Activated T-cell treated with anti-CD3 and anti-CD28 coated beads, Interleukin-2, amount 50 U/mL, for 48 hours (primary cell): ENCODE measurements at regions not wholly inside any gene's neighbourhood (a gene's known extent, or its start where the extent isn't known, plus 50 kb on each side); places are given as distances from the start of the nearest gene placed in this dataset.
"Not testable (repeated sequence)": the region's sequence is repeated elsewhere in the genome, so short reads cannot be mapped to it uniquely, and the experiment has no call there.

Experiments
- DNase-seq, 2 experiments: peaks; one replicate each; pipeline ENCODE4 v3.0.0-alpha.2; 2020

GRCh38 chr4:158958489-158959270, 144.2 kb upstream of the RAPGEF2 start:
- DNase-seq: no peak

- DNase-seq: no peak
Observed at GRCh38 chr4:158962393-158962792, 140.5 kb upstream of the RAPGEF2 start.

GRCh38 chr4:158963282-158963681, 139.6 kb upstream of the RAPGEF2 start:
- not testable (repeated sequence) for DNase-seq

- DNase-seq: no peak
Observed at GRCh38 chr4:158964114-158964727, 138.7 kb upstream of the RAPGEF2 start.

- no peak for DNase-seq
Observed at GRCh38 chr4:158964728-158965124, 138.2 kb upstream of the RAPGEF2 start.

- no peak for DNase-seq
Observed at GRCh38 chr4:158965226-158965625, 137.7 kb upstream of the RAPGEF2 start.

GRCh38 chr4:158966091-158966490, 136.8 kb upstream of the RAPGEF2 start:
- no peak for DNase-seq

- DNase-seq: no peak
Observed at GRCh38 chr4:158968961-158969360, 133.9 kb upstream of the RAPGEF2 start.

- no peak for DNase-seq
Observed at GRCh38 chr4:158970812-158971211, 132.1 kb upstream of the RAPGEF2 start.

- DNase-seq: not testable (repeated sequence)
Observed at GRCh38 chr4:158974438-158974837, 128.4 kb upstream of the RAPGEF2 start.

- DNase-seq: not testable (repeated sequence)
Observed at GRCh38 chr4:158980711-158981110, 122.2 kb upstream of the RAPGEF2 start.

- DNase-seq: no peak
Observed at GRCh38 chr4:158991534-158992155, 111.2 kb upstream of the RAPGEF2 start.

GRCh38 chr4:158993891-158994290, 109.0 kb upstream of the RAPGEF2 start:
- DNase-seq: no peak

GRCh38 chr4:158995040-158995439, 107.8 kb upstream of the RAPGEF2 start:
- DNase-seq: no peak

- DNase-seq: no peak
Observed at GRCh38 chr4:158995965-158996364, 106.9 kb upstream of the RAPGEF2 start.

- DNase-seq: no peak
Observed at GRCh38 chr4:158996669-158997074, 106.2 kb upstream of the RAPGEF2 start.

GRCh38 chr4:158997660-158998349, 105.1 kb upstream of the RAPGEF2 start:
- no peak for DNase-seq

GRCh38 chr4:158998624-158999023, 104.3 kb upstream of the RAPGEF2 start:
- DNase-seq: no peak

- no peak for DNase-seq
Observed at GRCh38 chr4:158999166-158999682, 103.7 kb upstream of the RAPGEF2 start.

GRCh38 chr4:158999849-159000248, 103.0 kb upstream of the RAPGEF2 start:
- DNase-seq: no peak

GRCh38 chr4:159002950-159003349, 99.9 kb upstream of the RAPGEF2 start:
- DNase-seq: no peak

GRCh38 chr4:159003420-159004253, 99.2 kb upstream of the RAPGEF2 start:
- DNase-seq: no peak
